GM23248 (cell line): ENCODE measurements at regions not wholly inside any gene's neighbourhood (a gene's known extent, or its start where the extent isn't known, plus 50 kb on each side); places are given as distances from the start of the nearest gene placed in this dataset.
A peak's percentile ranks its signal among the peaks of the same experiment; 100 is the strongest.

ENCODE experiments used
- DNase-seq: peaks from one replicate; pipeline ENCODE4 v3.0.0-alpha.2; 2015
- H2AFZ ChIP-seq: fragments of 200-600 bp; sonication (generic); 2 replicates; pipeline ENCODE4 v1.6.1; 2016; ENCODE audit warnings: antibody characterized with exemption
- H3F3A ChIP-seq: fragments of 200-600 bp; sonication (generic); 2 replicates; pipeline ENCODE4 v1.6.1; 2016; ENCODE audit warnings: mild to moderate bottlenecking, antibody characterized with exemption, mixed run types; ENCODE audit not compliant: insufficient read depth
- H3K27ac ChIP-seq: fragments of 200-600 bp; sonication (generic); 2 replicates; pipeline ENCODE4 v1.5.1; 2016; ENCODE audit warnings: mild to moderate bottlenecking
- H3K27me3 ChIP-seq: fragments of 200-600 bp; sonication (generic); replicated peaks from 2 replicates; pipeline ENCODE4 v1.6.1; 2016; ENCODE audit warnings: mild to moderate bottlenecking; ENCODE audit not compliant: insufficient read depth
- H3K36me3 ChIP-seq: fragments of 200-600 bp; sonication (generic); 2 replicates; pipeline ENCODE4 v1.6.1; 2016; ENCODE audit warnings: low read depth, mild to moderate bottlenecking
- H3K4me1 ChIP-seq: fragments of 200-600 bp; sonication (generic); 2 replicates; pipeline ENCODE4 v1.6.1; 2016; ENCODE audit warnings: mild to moderate bottlenecking; ENCODE audit not compliant: insufficient read depth
- H3K4me2 ChIP-seq: fragments of 200-600 bp; sonication (generic); one replicate; pipeline ENCODE4 v1.6.1; 2016; ENCODE audit warnings: mild to moderate bottlenecking; ENCODE audit not compliant: unreplicated experiment
- H3K4me3 ChIP-seq: fragments of 200-600 bp; sonication (generic); 2 replicates; pipeline ENCODE4 v1.5.1; 2016; ENCODE audit warnings: mild to moderate bottlenecking
- H3K79me2 ChIP-seq: fragments of 200-600 bp; sonication (generic); 2 replicates; pipeline ENCODE4 v1.6.1; 2016; ENCODE audit warnings: mild to moderate bottlenecking; ENCODE audit not compliant: insufficient read depth
- H3K9ac ChIP-seq: fragments of 200-600 bp; sonication (generic); 2 replicates; pipeline ENCODE4 v1.6.1; 2016; ENCODE audit warnings: mild to moderate bottlenecking
- H3K9me2 ChIP-seq: fragments of 200-600 bp; sonication (generic); 2 replicates; pipeline ENCODE4 v1.6.1; 2016; ENCODE audit warnings: mixed run types, mild to moderate bottlenecking, moderate library complexity; ENCODE audit not compliant: insufficient read depth
- H3K9me3 ChIP-seq: fragments of 200-600 bp; sonication (generic); one replicate; pipeline ENCODE4 v1.6.1; 2017; ENCODE audit warnings: low read depth
- H4K20me1 ChIP-seq: fragments of 200-600 bp; sonication (generic); 2 replicates; pipeline ENCODE4 v1.6.0; 2016; ENCODE audit not compliant: insufficient read depth
- EZH2 ChIP-seq: fragments of 200-600 bp; sonication (generic); IDR thresholded peaks from 2 replicates; pipeline ENCODE4 v1.6.1; 2018; ENCODE audit warnings: antibody characterized with exemption, mild to moderate bottlenecking; ENCODE audit not compliant: insufficient read depth, poor library complexity, severe bottlenecking
- EZH2phosphoT487 ChIP-seq: fragments of 200-600 bp; sonication (generic); IDR thresholded peaks from 2 replicates; pipeline ENCODE4 v1.6.1; 2018; ENCODE audit warnings: antibody characterized with exemption, moderate library complexity, mild to moderate bottlenecking, low read depth; ENCODE audit not compliant: insufficient read depth
- WGBS, 2 experiments: methylation state at CpG; one replicate each; pipeline ENCODE4 v1.1.6; 2015 to 2017; ENCODE audit warnings: low lambda C conversion rate in 2 of 2, low coverage in 1 of 2; ENCODE audit errors: missing lambda C conversion rate in 2 of 2; 5-methylcytosine and 5-hydroxymethylcytosine counted together
- in situ Hi-C: fragments of 300-500 bp; cut with MboI; formaldehyde crosslinking; loops from 2 replicates; pipeline ENCODE4 v1.15.0; 2020

GRCh38 chr4:89438102-89438831 is 130.7 kb upstream of the GPRIN3 start:
- Histone ChIP-seq H3K4me3 (no peak overlapping the region), H3K36me3 (no peaks in the 10 kb centered on the region), H2AFZ (peak overlapping the region; percentile 58), H4K20me1 (no peaks in the 10 kb centered on the region), H3K27me3 (no peaks in the 10 kb centered on the region), H3K4me1 (no peaks in the 10 kb centered on the region), H3K79me2 (no peaks in the 10 kb centered on the region), H3K9me2 (no peaks in the 10 kb centered on the region), H3K27ac (no peak overlapping the region), H3K9me3 (no peaks in the 10 kb centered on the region), H3K9ac (no peak overlapping the region), H3K4me2 (no peak overlapping the region), H3F3A (no peaks in the 10 kb centered on the region)
- DNase-seq: peak; percentile 65
- WGBS, 2 experiments: 70 to 71% methylated on average over 14 of the region's 14 CpGs
- TF ChIP-seq EZH2 (no peak), EZH2phosphoT487 (no peak)
- in situ Hi-C loops: loop anchor here (10.0 kb wide), 1 partner anchor 183 kb away; no protein-coding TSS in a partner anchor

- DNase-seq: peak; percentile 70
- no peak overlapping the region for H2AFZ ChIP-seq
- in situ Hi-C loops: loop anchor here (10.0 kb wide), 1 partner anchor 180 kb away; no protein-coding TSS in a partner anchor
- H3K79me2 ChIP-seq: no peaks in the 10 kb centered on the region
- H3K9ac ChIP-seq: no peak overlapping the region
- no peak overlapping the region for H3K27ac ChIP-seq
- H3K27me3 ChIP-seq: no peaks in the 10 kb centered on the region
- 29 to 32% methylated on average over 3 of the region's 3 CpGs for WGBS, 2 experiments
- H3K4me3 ChIP-seq: no peak overlapping the region
- H3K4me2 ChIP-seq: no peak overlapping the region
- no peaks in the 10 kb centered on the region for H3F3A ChIP-seq
- no peaks in the 10 kb centered on the region for H3K4me1 ChIP-seq
- no peaks in the 10 kb centered on the region for H3K9me2 ChIP-seq
- H4K20me1 ChIP-seq: no peaks in the 10 kb centered on the region
- H3K9me3 ChIP-seq: no peaks in the 10 kb centered on the region
- no peaks in the 10 kb centered on the region for H3K36me3 ChIP-seq
- no peak for TF ChIP-seq EZH2
- no peak for TF ChIP-seq EZH2phosphoT487
These were observed 126.9 kb upstream of the GPRIN3 start for GRCh38 chr4:89434364-89434988.

GRCh38 chr4:89427782-89428181 is 120.2 kb upstream of the GPRIN3 start:
- Histone ChIP-seq H3K36me3 (no peaks in the 10 kb centered on the region), H3K9me2 (no peaks in the 10 kb centered on the region; the same call in 1 of the 2 replicates), H3K79me2 (no peaks in the 10 kb centered on the region), H3K27me3 (no peaks in the 10 kb centered on the region), H4K20me1 (no peaks in the 10 kb centered on the region), H3K9me3 (no peaks in the 10 kb centered on the region), H3F3A (no peaks in the 10 kb centered on the region), H3K4me2 (no peak overlapping the region), H3K4me3 (no peak overlapping the region), H3K9ac (no peak overlapping the region), H2AFZ (no peak overlapping the region), H3K27ac (no peak overlapping the region), H3K4me1 (no peaks in the 10 kb centered on the region)
- TF ChIP-seq EZH2phosphoT487 (no peak), EZH2 (no peak)
- 74 to 83% methylated on average over 2 of the region's 2 CpGs for WGBS, 2 experiments
- in situ Hi-C loops: loop anchor here (10.0 kb wide), 1 partner anchor 193 kb away; no protein-coding TSS in a partner anchor
- no peak for DNase-seq

- Histone ChIP-seq H3K4me2 (no peak overlapping the region), H3K27me3 (no peaks in the 10 kb centered on the region), H3K9ac (no peak overlapping the region), H3F3A (0 out of 2 replicates have a peak, but pooled peaks cover 8% of the 10 kb centered on the region), H3K9me3 (no peaks in the 10 kb centered on the region), H3K9me2 (no peaks in the 10 kb centered on the region; the same call in 1 of the 2 replicates), H3K4me1 (peaks cover 11% of the 10 kb centered on the region), H3K36me3 (no peaks in the 10 kb centered on the region), H3K4me3 (no peak overlapping the region), H4K20me1 (no peaks in the 10 kb centered on the region), H3K79me2 (no peaks in the 10 kb centered on the region), H2AFZ (no peak overlapping the region), H3K27ac (no peak overlapping the region)
- in situ Hi-C loops: loop anchor here (10.0 kb wide), 1 partner anchor 190 kb away; no protein-coding TSS in a partner anchor
- WGBS, 2 experiments: 6 to 7% methylated on average over 1 of the region's 1 CpG
- DNase-seq: no peak
- TF ChIP-seq EZH2 (no peak), EZH2phosphoT487 (no peak)
These were observed 117.4 kb upstream of the GPRIN3 start for GRCh38 chr4:89425023-89425422.
